OCI-LY3 (cell line): ENCODE measurements at regions not wholly inside any gene's neighbourhood (a gene's known extent, or its start where the extent isn't known, plus 50 kb on each side); places are given as distances from the start of the nearest gene placed in this dataset.

Experiments
- H2AFZ ChIP-seq: fragments of 200-600, 300-600 bp; shearing (Covaris generic); 2 replicates; pipeline ENCODE4 v1.6.0; 2014; ENCODE audit warnings: antibody characterized with exemption, low read depth, low read length
- H3K27ac ChIP-seq: fragments of 200-600, 300-600 bp; sonication (generic); 2 replicates; pipeline ENCODE4 v1.5.1; 2014; ENCODE audit warnings: mild to moderate bottlenecking, low read length, moderate library complexity, mixed read lengths
- H3K27me3 ChIP-seq: fragments of 200-600, 300-600 bp; sonication (generic); 2 replicates; pipeline ENCODE4 v1.6.1; 2014; ENCODE audit warnings: low read depth, low read length, mixed read lengths
- H3K36me3 ChIP-seq: fragments of 200-600, 300-600 bp; sonication (generic); replicated peaks from 2 replicates; pipeline ENCODE3; 2014; ENCODE audit warnings: low read depth, low read length, mixed read lengths
- H3K4me1 ChIP-seq: fragments of 300-600, 200-600 bp; sonication (generic); 2 replicates; pipeline ENCODE4 v1.6.1; 2014; ENCODE audit warnings: low read length, mixed read lengths
- H3K4me2 ChIP-seq: fragments of 200-600, 300-600 bp; sonication (generic); 2 replicates; pipeline ENCODE4 v1.6.1; 2014; ENCODE audit warnings: low read length, mixed read lengths
- H3K4me3 ChIP-seq: fragments of 300-600, 200-600 bp; sonication (generic); 2 replicates; pipeline ENCODE4 v1.5.1; 2014; ENCODE audit warnings: antibody characterized with exemption, mild to moderate bottlenecking, low read length, moderate library complexity
- H3K79me2 ChIP-seq: fragments of 300-600, 200-600 bp; shearing (Covaris generic); 2 replicates; pipeline ENCODE4 v1.6.1; 2014; ENCODE audit warnings: mild to moderate bottlenecking, low read length, mixed read lengths
- H3K9ac ChIP-seq: fragments of 300-600, 200-600 bp; shearing (Covaris generic); 2 replicates; pipeline ENCODE4 v1.6.0; 2014; ENCODE audit warnings: mild to moderate bottlenecking, low read length, moderate library complexity
- H3K9me3 ChIP-seq: fragments of 200-600, 300-600 bp; shearing (Covaris generic); 2 replicates; pipeline ENCODE4 v1.6.1; 2014; ENCODE audit warnings: low read length, mixed read lengths; ENCODE audit not compliant: insufficient read depth
- H4K20me1 ChIP-seq: fragments of 200-600, 300-600 bp; sonication (generic); 2 replicates; pipeline ENCODE4 v1.6.1; 2016; ENCODE audit warnings: low read length, mixed read lengths; ENCODE audit not compliant: insufficient read depth
- EZH2phosphoT487 ChIP-seq: fragments of 200-600 bp; shearing (Covaris generic); IDR thresholded peaks from 2 replicates; pipeline ENCODE4 v1.6.1; 2018; ENCODE audit warnings: antibody characterized with exemption, mixed run types, low read depth
- TF ChIP-seq, protein P1 (sequence below): fragments of 200-600, 300-600 bp; sonication (generic); IDR thresholded peaks from 2 replicates; pipeline ENCODE4 v1.5.1; 2014; ENCODE audit warnings: antibody characterized with exemption, low read length, low read depth

- no peaks in the 10 kb centered on the region for H4K20me1 ChIP-seq
- no peaks in the 10 kb centered on the region for H3K79me2 ChIP-seq
- H3K9me3 ChIP-seq: no peaks in the 10 kb centered on the region
- H3K36me3 ChIP-seq: no peaks in the 10 kb centered on the region
- H3K4me2 ChIP-seq: no peak overlapping the region
- no peaks in the 10 kb centered on the region for H3K4me1 ChIP-seq
- H3K27me3 ChIP-seq: no peaks in the 10 kb centered on the region
- no peak overlapping the region for H3K9ac ChIP-seq
- TF ChIP-seq, protein P1, sequence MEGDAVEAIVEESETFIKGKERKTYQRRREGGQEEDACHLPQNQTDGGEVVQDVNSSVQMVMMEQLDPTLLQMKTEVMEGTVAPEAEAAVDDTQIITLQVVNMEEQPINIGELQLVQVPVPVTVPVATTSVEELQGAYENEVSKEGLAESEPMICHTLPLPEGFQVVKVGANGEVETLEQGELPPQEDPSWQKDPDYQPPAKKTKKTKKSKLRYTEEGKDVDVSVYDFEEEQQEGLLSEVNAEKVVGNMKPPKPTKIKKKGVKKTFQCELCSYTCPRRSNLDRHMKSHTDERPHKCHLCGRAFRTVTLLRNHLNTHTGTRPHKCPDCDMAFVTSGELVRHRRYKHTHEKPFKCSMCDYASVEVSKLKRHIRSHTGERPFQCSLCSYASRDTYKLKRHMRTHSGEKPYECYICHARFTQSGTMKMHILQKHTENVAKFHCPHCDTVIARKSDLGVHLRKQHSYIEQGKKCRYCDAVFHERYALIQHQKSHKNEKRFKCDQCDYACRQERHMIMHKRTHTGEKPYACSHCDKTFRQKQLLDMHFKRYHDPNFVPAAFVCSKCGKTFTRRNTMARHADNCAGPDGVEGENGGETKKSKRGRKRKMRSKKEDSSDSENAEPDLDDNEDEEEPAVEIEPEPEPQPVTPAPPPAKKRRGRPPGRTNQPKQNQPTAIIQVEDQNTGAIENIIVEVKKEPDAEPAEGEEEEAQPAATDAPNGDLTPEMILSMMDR: no peak
- TF ChIP-seq EZH2phosphoT487: no peak
- no peak overlapping the region for H3K27ac ChIP-seq
- no peak overlapping the region for H2AFZ ChIP-seq
- H3K4me3 ChIP-seq: no peak overlapping the region
These were observed 80.8 kb downstream of the C21orf91 start for GRCh38 chr21:17738176-17738953.

- no peak overlapping the region for H3K4me3 ChIP-seq
- H3K27me3 ChIP-seq: no peaks in the 10 kb centered on the region
- no peaks in the 10 kb centered on the region for H3K4me1 ChIP-seq
- H4K20me1 ChIP-seq: no peaks in the 10 kb centered on the region
- TF ChIP-seq, protein P1: no peak
- TF ChIP-seq EZH2phosphoT487: no peak
- no peak overlapping the region for H3K27ac ChIP-seq
- no peaks in the 10 kb centered on the region for H3K79me2 ChIP-seq
- no peak overlapping the region for H3K4me2 ChIP-seq
- H3K9me3 ChIP-seq: no peaks in the 10 kb centered on the region
- H3K36me3 ChIP-seq: no peaks in the 10 kb centered on the region
- H2AFZ ChIP-seq: no peak overlapping the region
- no peak overlapping the region for H3K9ac ChIP-seq
These were observed 83.1 kb downstream of the C21orf91 start for GRCh38 chr21:17736072-17736471.

- no peak overlapping the region for H2AFZ ChIP-seq
- H3K4me2 ChIP-seq: no peak overlapping the region
- no peaks in the 10 kb centered on the region for H3K79me2 ChIP-seq
- H3K27ac ChIP-seq: no peak overlapping the region
- TF ChIP-seq EZH2phosphoT487: no peak
- TF ChIP-seq, protein P1: no peak
- no peaks in the 10 kb centered on the region for H3K9me3 ChIP-seq
- no peaks in the 10 kb centered on the region for H3K36me3 ChIP-seq
- H4K20me1 ChIP-seq: no peaks in the 10 kb centered on the region
- no peaks in the 10 kb centered on the region for H3K4me1 ChIP-seq
- no peak overlapping the region for H3K4me3 ChIP-seq
- no peaks in the 10 kb centered on the region for H3K27me3 ChIP-seq
- H3K9ac ChIP-seq: no peak overlapping the region
These were observed 85.9 kb downstream of the C21orf91 start for GRCh38 chr21:17733209-17733608.

DNA sequence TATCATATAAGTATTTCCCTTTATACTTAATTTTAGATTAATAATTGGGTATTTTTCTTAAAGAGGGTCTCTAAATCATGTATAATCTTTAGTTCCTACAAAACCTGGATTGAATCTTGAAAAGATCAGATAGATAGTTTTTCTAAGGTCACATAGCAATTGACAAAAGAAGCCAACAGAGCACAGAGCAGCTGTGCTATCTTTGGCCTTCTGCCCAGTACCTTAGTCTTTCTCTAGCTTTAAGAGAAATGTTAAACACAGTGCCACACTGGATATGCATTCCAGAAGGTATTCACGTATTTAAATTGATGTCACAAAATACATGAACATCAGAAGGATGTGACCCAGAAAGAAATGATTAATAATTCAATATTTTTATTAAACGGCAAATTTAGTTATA is 86.8 kb downstream of the C21orf91 start:
- Histone ChIP-seq H3K4me2 (no peak overlapping the region), H3K4me1 (no peaks in the 10 kb centered on the region), H3K9ac (no peak overlapping the region), H3K79me2 (no peaks in the 10 kb centered on the region), H3K27me3 (no peaks in the 10 kb centered on the region), H3K36me3 (no peaks in the 10 kb centered on the region), H3K9me3 (no peaks in the 10 kb centered on the region), H3K4me3 (no peak overlapping the region), H3K27ac (no peak overlapping the region), H2AFZ (no peak overlapping the region), H4K20me1 (no peaks in the 10 kb centered on the region)
- TF ChIP-seq EZH2phosphoT487: no peak
- TF ChIP-seq, protein P1: no peak
